ENCODE measurements at regions not wholly inside any gene's neighbourhood (a gene's known extent, or its start where the extent isn't known, plus 50 kb on each side); places are given as distances from the start of the nearest gene placed in this dataset.
"Not testable (repeated sequence)": the region's sequence is repeated elsewhere in the genome, so short reads cannot be mapped to it uniquely, and the experiment has no call there.

DNA sequence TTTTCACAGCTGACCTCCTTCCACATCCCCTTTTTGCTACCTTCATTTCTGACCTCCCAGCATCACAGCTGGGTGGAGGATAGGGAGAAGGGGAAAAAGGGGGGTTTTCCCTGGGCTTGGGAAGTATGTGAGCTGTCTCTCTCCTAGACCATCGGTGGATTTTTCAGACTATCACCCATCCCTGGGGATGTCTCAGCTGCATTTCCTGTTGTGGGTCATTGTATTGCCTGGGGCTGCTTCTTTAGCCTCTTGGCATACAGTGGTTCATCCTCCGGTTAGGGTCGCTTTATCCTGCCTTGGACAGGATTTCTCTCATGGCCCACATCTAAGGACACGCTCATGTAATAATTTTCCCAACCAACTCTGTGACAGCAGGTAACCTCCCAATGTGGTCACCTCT, 142.5 kb upstream of the ARG1 start:
- no peak for DNase-seq

DNA sequence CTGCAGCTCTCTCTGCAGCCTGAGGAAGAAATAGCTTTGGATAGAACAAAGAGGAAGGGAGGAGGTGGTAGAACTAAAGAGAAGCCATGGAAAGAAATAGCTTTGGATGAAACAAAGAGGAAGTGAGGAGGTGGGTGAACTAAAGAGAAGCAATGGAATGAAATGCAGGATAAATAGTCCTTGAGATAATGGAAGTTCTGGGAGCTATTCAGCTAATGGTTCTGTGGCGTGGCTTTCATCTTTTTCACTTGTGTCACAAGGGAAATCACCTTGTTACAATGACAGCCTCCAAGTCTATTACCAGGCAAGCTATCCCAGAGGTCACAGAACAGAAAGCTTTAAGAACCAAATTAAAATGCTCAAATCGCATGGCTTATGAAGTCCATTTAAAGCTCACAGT, 141.3 kb upstream of the ARG1 start:
- no peak for DNase-seq

DNA sequence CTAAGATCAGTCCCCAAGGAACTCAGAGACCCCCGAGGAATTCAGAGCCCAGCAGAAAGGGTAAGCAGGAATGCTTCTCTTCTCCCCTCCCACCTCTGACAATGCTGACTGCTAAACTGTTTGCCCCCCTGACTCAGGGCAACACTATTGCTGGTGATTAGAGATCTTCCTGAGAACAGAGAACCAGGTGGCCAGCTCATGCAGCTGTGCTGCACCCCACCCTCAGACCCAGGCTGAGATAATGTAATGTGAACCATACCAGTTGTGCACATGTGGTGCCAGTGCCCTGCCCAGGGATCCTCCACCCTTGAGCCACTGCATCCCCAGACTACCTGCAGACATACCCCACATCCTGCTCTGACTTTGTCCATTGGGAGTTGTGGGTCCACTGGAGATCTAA, 139.1 kb upstream of the ARG1 start:
- no peak for DNase-seq

DNA sequence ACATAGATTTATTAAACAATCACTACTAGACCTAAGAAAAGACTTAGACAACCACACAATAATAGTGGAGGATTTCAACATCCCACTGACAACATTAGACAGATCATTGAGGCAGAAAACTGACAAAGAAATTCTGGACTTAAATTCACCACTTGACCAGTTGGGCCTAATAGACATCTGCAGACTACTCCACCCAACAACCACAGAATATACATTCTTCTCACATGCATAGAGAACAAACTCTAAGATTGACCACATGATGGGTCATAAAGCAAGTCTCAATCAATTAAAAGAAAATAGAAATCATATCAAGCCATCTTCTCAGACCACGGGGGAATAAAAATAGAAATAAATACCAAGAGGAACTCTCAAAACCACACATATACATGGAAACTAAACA, 136.7 kb upstream of the ARG1 start:
- no peak for DNase-seq

DNA sequence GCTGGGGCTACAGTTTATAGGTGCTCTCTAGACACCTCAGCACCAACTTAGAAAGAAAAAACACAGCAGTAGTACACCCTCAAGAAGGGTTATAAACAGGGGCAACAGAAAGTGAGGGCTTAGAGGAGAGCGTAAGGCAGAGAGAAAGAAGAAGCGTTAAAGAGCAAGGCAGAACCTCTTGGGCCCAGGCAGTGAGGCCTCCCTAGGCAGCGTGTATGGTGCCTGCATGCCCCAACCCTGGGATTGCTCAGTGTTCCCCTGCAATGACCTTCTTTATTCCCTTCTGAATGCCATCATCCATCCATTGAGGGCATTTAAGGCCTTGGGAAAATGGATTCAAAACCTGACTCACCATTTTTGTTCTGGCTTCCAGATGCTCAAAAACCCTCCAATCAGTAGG, 130.0 kb upstream of the ARG1 start:
- no peak for DNase-seq

DNA sequence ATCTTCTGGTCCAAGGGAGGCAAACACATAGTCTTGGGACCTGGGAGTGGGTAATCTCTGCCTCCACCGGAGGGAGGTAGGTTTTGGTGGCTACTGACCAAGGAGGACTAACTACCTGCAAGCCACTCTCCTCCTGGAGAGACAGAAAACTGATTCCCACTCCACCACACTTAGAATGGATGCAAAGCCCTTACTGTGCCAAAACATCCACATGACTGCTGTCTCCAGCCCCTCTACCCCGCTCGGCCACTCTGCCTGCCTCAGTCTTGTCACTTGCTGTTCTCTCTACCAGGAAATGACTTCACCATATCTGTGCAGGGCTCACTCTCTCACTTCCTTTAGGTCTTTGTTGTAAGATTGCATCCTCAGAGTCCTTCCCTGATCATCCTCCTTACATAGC, 129.5 kb upstream of the ARG1 start:
- no peak for DNase-seq

DNA sequence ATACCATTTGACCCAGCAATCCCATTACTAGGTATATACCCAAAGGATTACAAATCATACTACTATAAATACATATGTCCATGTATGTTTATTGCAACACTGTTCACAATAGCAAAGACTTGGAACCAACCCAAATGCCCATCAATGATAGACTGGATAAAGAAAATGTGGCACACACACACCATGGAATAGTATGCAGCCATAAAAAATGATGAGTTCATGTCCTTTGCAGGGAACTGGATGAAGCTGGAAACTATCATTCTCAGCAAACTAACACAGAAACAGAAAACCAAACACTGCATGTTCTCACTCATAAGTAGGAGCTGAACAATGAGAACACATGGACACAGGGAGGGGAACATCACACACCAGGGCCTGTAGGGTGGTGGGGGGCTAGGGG, 127.7 kb upstream of the ARG1 start:
- not testable (repeated sequence) for DNase-seq

DNA sequence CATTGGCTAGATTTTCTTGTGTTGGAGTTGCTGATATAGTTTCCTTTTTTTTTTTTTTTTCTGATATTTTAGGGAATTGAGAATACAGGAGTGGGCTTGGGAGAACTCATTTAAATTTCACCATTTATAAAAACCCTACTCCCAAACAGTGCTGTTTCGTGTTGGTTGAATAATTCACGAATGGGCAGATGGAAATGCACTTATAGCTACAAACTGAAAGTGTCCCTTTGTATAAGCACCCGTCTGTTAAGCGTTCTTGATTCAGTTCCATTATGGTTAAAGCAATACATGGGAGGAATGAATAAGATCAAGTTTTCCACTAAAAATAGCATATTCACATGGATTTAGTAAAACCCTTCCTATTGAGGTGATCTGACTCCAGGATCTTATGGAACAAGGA, 122.2 kb upstream of the ARG1 start:
- no peak for DNase-seq

DNA sequence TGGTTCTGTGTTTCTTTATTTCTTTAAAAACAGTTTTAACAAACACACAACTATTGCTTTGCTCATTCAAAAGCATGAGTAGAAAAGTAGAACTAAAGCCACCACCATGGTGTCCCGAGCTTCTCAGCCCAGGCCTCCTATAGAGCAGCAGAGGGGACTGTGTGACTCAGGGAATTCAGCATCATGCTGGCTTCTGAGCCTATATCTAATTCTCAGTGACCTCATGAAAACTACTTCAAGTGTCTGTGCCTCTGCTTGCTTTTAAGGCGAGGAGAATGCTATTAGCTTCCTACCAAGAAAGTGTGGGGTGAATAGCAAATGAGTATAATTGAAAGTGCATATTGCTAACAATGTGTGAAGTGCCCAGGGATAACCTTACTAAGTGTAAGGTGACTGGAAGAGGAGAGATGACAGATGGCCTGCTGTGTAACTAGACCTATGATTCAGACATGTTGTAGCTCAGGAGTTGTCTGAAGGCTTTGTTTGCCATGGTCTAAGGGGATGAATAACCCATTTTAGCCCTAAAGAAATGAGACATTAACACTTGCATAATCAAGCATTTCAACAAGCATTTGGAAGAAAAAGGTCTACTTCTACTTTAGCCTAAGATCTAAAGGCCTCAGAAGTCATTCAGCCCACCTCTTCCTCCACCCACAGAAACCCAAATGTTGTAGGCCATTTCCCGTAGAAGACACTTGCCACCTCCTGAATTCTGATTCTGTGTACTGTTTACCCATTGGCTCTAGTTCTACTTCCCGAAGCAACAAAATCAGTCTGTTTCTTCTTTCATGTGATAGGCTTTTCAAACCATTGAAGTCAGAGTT, 121.5 kb upstream of the ARG1 start:
- DNase-seq = no peak

DNA sequence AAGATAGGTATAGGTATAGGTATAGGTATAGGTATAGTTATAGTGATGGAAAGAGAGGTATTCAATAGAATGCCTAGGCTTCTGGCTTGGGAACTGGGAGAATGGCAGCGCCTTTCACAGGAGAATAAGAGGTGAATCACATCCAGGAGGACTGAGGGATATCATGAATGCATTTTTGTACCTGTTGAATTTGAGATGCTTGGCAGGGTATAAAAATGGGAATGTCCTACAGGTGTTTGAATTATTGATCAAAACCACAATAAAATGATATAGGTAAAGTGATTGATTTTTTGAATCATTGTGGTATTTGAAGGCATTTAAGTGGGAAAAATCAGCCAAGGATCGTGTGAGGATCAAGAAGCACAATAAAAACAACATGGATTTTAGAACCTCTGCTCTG, 119.2 kb upstream of the ARG1 start:
- DNase-seq = no peak

DNA sequence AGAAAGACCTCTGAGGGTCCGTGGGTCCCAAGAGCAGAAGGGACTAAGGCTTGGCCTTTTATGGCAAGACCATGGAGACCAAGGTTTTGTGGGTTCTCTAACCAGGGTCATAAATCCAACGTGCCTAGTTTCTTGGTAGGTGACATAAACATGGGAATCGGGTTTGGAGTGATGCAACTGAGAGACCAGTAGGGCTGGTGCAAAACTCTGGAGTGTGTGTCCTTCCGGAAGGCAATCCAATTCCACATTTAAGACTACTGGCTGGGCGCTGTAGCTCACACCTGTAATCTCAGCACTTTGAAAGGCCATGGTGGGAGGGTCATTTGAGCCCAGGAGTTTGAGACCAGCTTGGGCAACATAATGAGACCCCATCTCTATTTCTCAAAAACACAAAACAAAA, 116.5 kb upstream of the ARG1 start:
- no peak for DNase-seq

DNA sequence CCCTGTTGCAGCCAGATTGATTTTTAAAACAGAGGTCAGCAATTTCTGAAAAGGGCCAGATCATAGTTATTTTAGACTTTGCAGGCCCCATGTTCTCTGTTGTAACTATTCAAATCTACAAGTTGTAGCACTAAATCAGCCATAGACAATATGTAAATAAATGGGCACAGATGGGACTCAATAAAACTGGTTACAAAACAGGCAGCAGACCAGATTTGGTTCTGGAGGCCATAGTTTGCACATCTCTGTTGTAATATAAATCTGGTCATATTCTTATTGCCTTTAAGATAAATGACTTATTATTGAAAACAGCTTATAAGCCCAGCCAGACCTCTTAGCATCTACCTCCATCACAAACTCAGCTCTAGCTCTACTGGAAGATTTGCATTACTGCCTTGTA, 114.0 kb upstream of the ARG1 start:
- no peak for DNase-seq

DNA sequence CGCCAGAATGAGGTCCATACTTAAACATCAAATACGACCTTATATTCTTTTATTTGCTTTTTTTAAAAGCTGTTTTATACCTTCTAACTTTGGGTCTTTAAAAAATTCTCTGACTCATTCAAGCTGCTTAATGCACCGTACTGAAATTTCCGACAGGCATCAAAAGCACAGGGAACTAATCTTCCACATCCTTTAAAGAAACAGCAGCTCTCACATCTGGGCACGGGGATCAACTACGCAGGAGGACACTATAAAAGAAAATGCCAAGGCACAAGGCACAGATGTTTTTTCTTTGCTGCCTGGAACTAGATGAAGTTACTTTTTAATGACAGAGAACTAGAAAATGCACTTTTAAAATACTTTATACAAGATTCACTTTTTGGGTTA, 112.4 kb upstream of the ARG1 start:
- no peak for DNase-seq

DNA sequence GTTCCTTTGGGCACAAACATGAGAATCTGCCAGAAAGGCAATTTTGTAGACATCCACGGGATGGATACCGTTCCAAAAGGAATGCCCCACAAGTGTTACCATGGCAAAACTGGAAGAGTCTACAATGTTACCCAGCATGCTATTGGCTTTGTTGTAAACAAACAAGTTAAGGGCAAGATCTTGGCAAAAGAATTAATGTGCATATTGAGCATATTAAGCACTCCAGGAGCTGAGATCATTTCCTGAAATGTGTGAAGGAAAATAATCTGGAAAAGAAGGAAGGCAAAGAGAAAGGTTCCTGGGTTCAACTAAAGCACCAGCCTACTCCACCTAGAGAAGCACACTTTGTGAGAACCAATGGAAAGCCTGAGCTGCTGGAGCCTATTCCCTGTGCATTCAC, 103.9 kb upstream of the ARG1 start:
- DNase-seq = no peak

DNA sequence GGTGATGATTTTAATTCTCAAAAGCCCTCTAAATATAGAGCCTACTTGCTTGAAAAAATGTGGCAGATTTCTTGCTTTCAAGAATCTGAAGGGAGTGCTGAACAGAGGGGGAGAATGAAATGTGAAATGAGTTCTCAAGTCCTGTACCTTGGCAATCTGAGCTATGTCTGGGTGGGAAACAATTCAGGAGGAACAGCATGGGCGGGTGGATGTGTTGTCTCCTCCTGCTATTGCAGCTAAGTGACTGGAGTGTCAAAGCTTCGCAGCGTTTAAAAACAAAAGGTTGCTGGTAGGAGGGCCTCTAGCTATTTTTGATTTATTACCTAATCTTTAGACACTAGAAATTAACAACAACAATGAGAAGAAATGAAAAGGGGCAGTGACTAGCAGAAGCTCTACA, 102.5 kb upstream of the ARG1 start:
- no peak for DNase-seq

DNA sequence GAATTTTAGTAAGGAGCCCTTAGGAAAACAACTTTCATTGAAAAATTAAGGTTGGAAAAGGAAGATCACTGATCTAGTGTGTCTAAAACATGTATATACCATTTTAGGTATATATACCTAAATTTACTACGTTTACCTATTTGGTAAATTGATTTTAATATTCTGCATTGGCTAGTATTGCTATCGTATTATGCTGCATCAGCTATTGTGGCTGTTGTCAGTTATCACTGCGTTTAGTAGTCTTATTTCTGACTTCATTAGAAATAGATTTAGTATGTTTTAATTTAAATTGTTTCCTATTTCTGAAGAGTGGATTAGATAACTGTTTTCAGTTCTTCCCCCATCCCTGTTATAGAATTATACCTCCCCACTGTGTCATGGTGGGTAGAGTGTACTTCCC, 101.7 kb upstream of the ARG1 start:
- DNase-seq = no peak

DNA sequence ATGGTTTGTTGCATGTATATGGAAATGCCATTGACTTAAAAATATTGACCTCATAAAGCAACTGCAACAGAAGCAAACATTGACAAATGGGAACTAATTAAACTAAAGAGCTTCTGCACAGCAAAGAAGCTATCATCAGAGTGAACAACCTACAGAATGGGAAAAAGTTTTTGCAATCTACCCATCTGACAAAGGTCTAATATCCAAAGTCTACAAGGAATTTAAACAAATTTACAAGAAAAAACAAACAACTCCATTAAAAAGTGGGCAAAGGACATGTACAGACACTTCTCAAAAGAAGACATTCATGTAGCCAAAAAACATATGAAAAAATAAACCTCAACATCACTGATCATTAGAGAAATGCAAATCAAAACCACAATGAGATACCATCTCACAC, 99.7 kb upstream of the ARG1 start:
- DNase-seq = not testable (repeated sequence)

DNA sequence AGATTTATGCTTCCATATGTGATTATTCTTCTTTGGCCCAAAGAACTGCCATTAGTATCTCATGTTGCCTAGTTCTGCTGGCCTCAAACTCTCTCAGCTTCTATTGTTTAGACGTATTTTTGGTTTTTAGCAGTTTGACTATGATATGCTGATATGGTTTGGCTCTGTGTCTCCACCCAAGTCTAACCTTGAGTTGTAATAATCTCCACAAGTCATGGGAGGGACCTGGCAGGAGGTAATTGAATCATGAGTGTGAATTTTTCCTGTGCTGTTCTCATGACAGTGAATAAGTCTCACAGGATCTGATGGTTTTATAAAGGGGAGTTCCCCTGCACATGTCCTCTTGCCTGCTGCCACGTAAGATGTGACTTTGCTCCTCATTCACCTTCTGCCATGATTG, 96.7 kb upstream of the ARG1 start:
- no peak for DNase-seq

DNA sequence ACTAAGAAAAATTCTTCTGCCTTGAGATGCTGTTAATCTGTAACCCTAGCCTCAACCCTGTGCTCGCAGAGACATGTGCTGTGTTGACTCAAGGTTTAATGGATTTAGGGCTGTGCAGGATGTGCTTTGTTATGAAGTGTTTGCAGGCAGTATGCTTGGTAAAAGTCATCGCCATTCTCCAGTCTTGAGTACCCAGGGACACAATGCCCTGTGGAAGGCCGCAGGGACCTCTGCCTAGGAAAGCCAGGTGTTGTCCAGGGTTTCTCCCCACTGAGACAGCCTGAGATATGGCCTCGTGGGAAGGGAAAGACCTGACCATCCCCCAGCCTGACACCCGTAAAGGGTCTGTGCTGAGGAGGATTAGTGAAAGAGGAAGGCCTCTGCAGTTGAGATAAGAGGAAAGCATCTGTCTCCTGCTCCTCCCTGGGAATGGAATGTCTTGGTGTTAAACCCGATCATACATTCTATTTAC, 94.2 kb upstream of the ARG1 start:
- not testable (repeated sequence) for DNase-seq

DNA sequence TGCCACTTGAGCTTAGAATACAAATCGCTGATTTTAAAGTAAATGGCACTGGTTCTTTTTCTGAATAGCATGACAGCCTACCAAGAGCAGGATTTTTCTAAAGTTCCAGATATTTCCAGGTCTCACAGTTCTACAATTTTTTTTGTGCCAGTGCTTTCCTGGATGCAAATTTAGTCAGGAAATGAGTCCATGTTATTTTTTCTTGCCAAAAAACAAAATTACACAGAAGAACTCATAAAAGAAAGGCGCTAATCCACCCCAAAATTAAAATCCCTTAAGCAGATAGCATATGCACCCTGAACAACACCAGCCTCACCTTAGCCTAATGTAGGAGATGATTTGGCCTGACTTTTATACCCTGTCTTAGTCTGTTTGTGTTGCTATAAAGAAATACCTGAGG, 86.4 kb upstream of the ARG1 start:
- no peak for DNase-seq

DNA sequence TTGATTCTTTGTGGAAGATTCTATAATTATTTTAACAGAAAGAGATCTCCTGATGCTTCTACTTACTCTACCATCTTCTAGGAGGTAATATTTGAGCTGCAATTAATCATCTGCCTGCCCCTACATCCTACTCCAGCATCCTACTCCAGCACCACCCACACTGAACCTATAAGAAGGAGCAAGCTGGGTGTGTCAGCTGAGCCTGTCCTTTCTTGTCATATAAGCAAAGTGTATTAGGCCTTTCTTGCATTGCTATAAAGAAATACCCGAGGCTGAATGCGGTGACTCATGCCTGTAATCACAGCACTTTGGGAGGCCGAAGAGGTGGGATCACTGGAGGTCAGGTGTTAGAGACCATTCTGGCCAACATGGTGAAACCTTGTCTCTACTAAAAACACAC, 84.2 kb upstream of the ARG1 start:
- DNase-seq = no peak

DNA sequence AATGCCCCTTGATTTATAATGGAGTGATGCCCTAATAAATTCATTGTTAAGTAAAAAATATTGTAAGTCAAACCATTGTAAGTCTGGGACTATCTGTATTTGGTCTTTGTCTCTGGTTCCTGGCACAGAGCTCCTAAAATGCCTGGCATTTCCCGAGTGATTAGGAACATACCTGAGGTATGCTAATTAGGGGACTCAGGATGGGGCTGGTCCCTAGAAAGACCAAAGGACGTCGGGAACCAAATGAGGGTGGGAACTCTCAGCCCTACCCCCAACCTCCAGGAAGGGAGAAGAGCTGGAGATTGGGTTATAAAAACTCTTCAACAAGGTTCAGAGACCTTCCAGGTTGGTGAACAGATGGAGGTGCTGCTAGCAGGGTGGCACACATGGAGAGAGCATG, 82.6 kb upstream of the ARG1 start:
- no peak for DNase-seq

DNA sequence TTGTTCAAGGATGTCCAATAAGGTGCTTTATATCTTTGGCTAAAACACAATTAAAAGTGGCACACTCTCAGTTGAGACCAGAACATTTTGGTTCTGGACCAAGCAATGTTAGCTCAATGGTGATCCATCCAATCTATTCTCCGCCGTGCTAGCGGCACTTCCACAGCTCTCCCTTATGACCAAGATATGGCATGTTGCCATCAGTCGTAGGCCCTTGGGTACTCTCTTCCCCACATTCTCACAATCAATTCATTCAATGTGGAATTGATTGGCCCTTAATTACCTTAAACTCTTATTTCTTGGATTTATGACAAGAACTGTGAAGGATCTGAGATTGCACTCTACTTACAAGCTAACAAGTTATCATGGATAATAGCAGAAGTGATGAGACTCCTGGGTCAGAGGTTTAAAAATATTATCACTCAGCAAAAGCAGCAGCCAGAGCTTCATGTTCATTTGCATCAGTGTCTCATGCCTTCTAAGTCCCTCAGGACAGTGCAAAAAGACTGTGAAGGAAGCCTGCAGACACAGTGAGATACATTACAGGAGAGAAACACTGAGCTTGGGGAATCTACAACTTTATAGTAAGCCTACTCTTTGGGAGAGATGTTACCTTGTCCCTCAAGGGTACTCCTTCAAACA, 80.0 kb upstream of the ARG1 start:
- no peak for DNase-seq

DNA sequence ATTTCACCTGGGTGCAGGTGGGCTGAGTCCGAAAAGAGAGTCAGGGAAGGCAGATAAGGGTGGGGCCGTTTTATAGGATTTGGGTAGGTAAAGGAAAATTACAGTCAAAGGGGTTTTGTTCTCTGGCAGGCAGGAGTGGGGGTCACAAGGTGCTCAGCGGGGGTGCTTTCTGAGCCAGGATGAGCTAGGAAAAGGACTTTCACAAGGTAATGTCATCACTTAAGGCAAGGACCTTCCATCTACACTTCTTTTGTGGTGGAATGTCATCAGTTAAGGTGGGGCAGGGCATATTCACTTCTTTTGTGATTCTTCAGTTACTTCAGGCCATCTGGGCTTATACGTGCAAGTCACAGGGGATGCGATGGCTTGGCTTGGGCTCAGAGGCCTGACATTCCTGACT, 68.6 kb upstream of the ARG1 start:
- DNase-seq = not testable (repeated sequence)

DNA sequence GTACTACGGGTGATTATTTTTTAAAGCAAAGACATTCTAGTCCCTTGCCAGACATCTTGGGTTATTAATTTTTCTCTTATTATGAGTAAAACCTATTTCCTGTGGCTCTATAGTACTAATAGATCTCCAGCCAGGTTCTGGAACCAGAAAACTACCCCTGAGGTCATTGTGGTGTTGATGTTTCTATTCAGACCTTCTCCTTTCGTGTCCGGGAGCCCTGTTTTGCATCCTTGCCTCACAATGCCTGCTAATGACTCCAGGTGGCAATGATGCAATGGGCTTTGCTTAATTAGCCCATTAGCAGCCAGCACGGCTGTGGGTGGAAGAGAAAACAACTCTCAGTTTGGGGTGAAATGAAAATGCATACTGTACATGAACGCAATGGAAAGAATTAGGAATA, 62.9 kb upstream of the ARG1 start:
- no peak for DNase-seq
